ENCODE measurements at regions not wholly inside any gene's neighbourhood (a gene's known extent, or its start where the extent isn't known, plus 50 kb on each side); places are given as distances from the start of the nearest gene placed in this dataset.

DNA sequence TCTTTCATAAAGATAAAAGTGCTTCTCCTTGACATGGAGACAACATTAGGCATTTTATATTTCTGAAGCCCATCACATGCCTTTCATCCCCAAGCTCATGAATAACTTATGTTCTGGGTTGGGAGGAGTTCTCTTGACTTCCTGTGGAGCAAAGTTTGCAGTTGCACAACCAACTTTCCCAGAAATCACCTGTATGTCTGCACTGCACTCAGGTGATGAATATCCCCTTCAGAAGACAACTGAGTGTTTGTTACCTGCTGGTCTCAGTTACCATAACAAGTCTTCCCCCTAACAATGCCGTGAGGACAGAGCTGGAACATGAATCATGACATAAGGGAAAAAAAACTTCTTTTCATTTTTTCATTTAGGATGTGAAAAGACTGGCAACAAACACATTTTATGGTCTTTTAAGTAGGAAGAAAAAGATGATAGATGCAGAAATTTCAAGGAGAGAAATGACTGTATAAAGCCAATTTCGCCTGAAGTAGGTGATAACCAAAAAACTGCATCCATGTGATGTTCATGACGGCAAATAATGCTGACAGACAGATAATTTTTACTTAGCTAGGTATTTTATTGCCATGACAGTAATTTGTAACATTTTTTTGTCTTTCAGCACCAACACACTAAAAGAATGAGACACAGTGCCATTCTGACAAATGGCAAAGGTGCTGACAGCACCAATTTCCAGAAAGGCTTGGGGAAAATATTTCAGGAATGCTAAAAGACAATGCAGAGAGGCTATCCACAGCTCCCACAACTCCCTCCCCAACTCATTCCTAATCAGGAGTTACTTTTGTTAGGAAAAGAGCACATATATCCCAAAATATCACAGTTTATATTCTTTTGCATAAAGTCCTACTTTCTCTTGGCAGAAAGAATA lies 656.3 kb downstream of the PRELID2 start:
- Histone ChIP-seq H3K4me1 (ENCODE audit: control insufficient read depth in 2 of 2, insufficient read depth in 2 of 2, low read length in 2 of 2) (no peaks in the 10 kb centered on the region), H3K27ac (ENCODE audit: low read depth, low read length) (no peak overlapping the region), H3K9me3 (ENCODE audit: control insufficient read depth in 2 of 3, low read length in 3 of 3) (no peaks in the 10 kb centered on the region), H3K36me3 (ENCODE audit: control insufficient read depth in 2 of 3, insufficient read depth in 3 of 3, low read length in 3 of 3) (no peaks in the 10 kb centered on the region), H3K27me3 (ENCODE audit: control insufficient read depth in 2 of 2, insufficient read depth in 2 of 2, low read length in 2 of 2) (no peaks in the 10 kb centered on the region), H3K4me3 (ENCODE audit: low read length) (no peak overlapping the region)
- intact Hi-C loops (cut with micrococcal nuclease): no loop called here
- Mint-ChIP-seq H3K27ac (no peak overlapping the region), H3K27me3 (no peaks in the 10 kb centered on the region), H3K9me3 (peaks cover 0 to 7% (median 0%) of the 10 kb centered on the region in 11 donors), H3K36me3 (no peaks in the 10 kb centered on the region), H3K4me1 (no peaks in the 10 kb centered on the region), H3K4me3 (no peak overlapping the region)
- ChIA-PET POLR2A (no interaction called here), CTCF (no interaction called here)
- no peak for ATAC-seq
- DNase-seq: no peak

DNA sequence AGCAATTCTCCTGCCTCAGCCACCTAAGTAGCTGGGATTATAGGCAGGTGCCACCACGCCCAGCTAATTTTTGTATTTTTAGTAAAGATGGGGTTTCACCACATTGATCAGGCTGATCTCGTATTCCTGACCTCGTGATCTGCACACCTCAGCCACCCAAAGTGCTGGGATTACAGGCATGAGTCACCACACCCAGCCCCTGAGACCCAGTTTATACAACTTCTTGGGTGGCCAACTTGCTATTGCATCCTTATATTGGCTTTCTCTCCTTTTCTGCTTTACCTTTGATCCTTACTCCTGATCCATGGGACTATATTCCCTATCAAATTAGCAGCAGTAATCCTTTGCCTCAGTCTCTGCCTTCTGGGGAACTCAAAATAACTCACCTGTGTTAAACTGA lies 659.1 kb downstream of the PRELID2 start:
- H3K4me1 ChIP-seq (ENCODE audit: control insufficient read depth in 2 of 2, insufficient read depth in 2 of 2, low read length in 2 of 2): no peaks in the 10 kb centered on the region
- Mint-ChIP-seq H3K36me3 (no peaks in the 10 kb centered on the region), H3K9me3 (peaks cover 0 to 7% (median 0%) of the 10 kb centered on the region in 11 donors), H3K27me3 (no peaks in the 10 kb centered on the region), H3K4me1 (no peaks in the 10 kb centered on the region), H3K4me3 (no peak overlapping the region), H3K27ac (no peak overlapping the region)
- ATAC-seq (no peak), DNase-seq (no peak)
- intact Hi-C loops (cut with micrococcal nuclease): no loop called here
- H3K36me3 ChIP-seq (ENCODE audit: control insufficient read depth in 2 of 3, insufficient read depth in 3 of 3, low read length in 3 of 3): no peaks in the 10 kb centered on the region
- no peak overlapping the region for H3K27ac ChIP-seq (ENCODE audit: low read depth, low read length)
- H3K9me3 ChIP-seq (ENCODE audit: control insufficient read depth in 2 of 3, low read length in 3 of 3): no peaks in the 10 kb centered on the region
- POLR2A ChIA-PET: no interaction called here
- H3K27me3 ChIP-seq (ENCODE audit: control insufficient read depth in 2 of 2, insufficient read depth in 2 of 2, low read length in 2 of 2): no peaks in the 10 kb centered on the region
- no peak overlapping the region for H3K4me3 ChIP-seq (ENCODE audit: low read length)
- CTCF ChIA-PET: no interaction called here

DNA sequence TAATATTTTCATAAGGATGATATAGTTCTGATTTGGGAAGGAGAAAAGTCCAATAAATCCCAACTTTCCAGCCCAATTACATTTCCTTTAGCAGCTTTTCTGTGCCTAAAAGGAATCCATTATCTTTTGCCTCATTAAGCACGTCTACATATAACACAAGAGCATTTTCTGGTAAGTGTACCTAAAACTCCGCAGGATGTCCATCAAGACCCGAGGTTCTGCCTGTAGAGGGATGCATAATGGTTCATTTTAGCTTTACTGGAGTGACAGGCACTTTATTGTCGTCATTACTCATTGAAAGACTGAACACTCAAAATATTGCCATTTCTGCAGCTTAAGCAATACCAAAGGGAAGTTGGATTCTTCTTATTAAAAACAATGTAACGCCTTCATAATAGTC lies 669.0 kb downstream of the PRELID2 start:
- H3K36me3 Mint-ChIP-seq: no peaks in the 10 kb centered on the region
- H3K27me3 Mint-ChIP-seq: no peaks in the 10 kb centered on the region
- H3K27ac Mint-ChIP-seq: no peak overlapping the region
- ChIA-PET CTCF (no interaction called here), POLR2A (no interaction called here)
- H3K9me3 Mint-ChIP-seq: peaks cover 0 to 10% (median 4%) of the 10 kb centered on the region in 11 donors
- no peaks in the 10 kb centered on the region for H3K4me1 ChIP-seq (ENCODE audit: control insufficient read depth in 2 of 2, insufficient read depth in 2 of 2, low read length in 2 of 2)
- H3K4me1 Mint-ChIP-seq: no peaks in the 10 kb centered on the region
- DNase-seq (no peak), ATAC-seq (no peak)
- no peak overlapping the region for H3K4me3 Mint-ChIP-seq
- H3K27me3 ChIP-seq (ENCODE audit: control insufficient read depth in 2 of 2, insufficient read depth in 2 of 2, low read length in 2 of 2): no peaks in the 10 kb centered on the region
- H3K27ac ChIP-seq (ENCODE audit: low read depth, low read length): no peak overlapping the region
- no peaks in the 10 kb centered on the region for H3K36me3 ChIP-seq (ENCODE audit: control insufficient read depth in 2 of 3, insufficient read depth in 3 of 3, low read length in 3 of 3)
- no peaks in the 10 kb centered on the region for H3K9me3 ChIP-seq (ENCODE audit: control insufficient read depth in 2 of 3, low read length in 3 of 3)
- intact Hi-C loops (cut with micrococcal nuclease): no loop called here
- H3K4me3 ChIP-seq (ENCODE audit: low read length): no peak overlapping the region

DNA sequence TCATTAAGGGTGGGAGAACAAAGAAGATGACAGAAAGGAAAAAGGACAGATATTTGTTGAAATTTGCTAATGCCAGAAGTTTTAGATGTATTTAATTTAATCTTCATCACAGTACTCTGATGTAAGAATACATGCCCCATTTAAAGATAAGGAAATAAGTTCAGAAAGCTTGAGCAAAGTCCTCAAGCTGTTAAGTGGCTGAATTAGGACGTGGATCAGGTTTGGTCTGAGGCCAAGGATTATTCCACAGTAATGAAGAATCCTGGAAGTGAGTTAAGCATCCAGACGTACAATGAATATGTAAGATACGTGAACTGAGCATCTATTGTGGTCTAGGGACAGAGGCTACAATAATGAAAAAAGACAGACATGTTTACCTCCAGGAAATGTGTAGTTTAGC lies 671.3 kb downstream of the PRELID2 start:
- intact Hi-C loops (cut with micrococcal nuclease): no loop called here
- no peaks in the 10 kb centered on the region for H3K9me3 ChIP-seq (ENCODE audit: control insufficient read depth in 2 of 3, low read length in 3 of 3)
- Mint-ChIP-seq H3K36me3 (no peaks in the 10 kb centered on the region), H3K27me3 (no peaks in the 10 kb centered on the region), H3K9me3 (peaks cover 0 to 13% (median 5%) of the 10 kb centered on the region in 11 donors), H3K4me1 (no peaks in the 10 kb centered on the region), H3K4me3 (no peak overlapping the region), H3K27ac (no peak overlapping the region)
- no peak for ATAC-seq
- no peaks in the 10 kb centered on the region for H3K27me3 ChIP-seq (ENCODE audit: control insufficient read depth in 2 of 2, insufficient read depth in 2 of 2, low read length in 2 of 2)
- ChIA-PET POLR2A (no interaction called here), CTCF (no interaction called here)
- DNase-seq: no peak
- H3K4me1 ChIP-seq (ENCODE audit: control insufficient read depth in 2 of 2, insufficient read depth in 2 of 2, low read length in 2 of 2): no peaks in the 10 kb centered on the region
- H3K27ac ChIP-seq (ENCODE audit: low read depth, low read length): no peak overlapping the region
- H3K36me3 ChIP-seq (ENCODE audit: control insufficient read depth in 2 of 3, insufficient read depth in 3 of 3, low read length in 3 of 3): no peaks in the 10 kb centered on the region
- no peak overlapping the region for H3K4me3 ChIP-seq (ENCODE audit: low read length)

DNA sequence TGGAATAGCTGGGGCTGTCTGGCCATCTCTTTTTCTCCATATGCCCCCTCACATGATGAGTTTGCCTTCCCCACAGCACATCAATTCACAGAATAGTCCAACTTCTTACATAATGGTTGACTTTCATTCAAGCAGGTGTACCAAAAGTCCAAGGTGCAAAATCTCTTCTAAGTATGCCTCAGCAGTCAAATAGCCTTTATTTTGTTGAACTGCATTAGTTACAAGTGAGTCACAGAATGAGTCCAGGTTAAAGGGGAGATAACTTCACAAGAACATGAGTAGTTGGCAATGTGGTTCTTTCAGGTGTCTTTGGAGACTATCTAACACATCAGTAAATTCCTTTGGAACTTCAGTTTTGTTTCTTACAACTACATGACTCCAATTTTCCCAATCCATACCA lies 672.5 kb downstream of the PRELID2 start:
- H3K9me3 ChIP-seq (ENCODE audit: control insufficient read depth in 2 of 3, low read length in 3 of 3): no peaks in the 10 kb centered on the region
- no peaks in the 10 kb centered on the region for H3K36me3 Mint-ChIP-seq
- H3K27ac Mint-ChIP-seq: no peak overlapping the region
- CTCF ChIA-PET: no interaction called here
- POLR2A ChIA-PET: no interaction called here
- H3K4me1 Mint-ChIP-seq: no peaks in the 10 kb centered on the region
- H3K9me3 Mint-ChIP-seq: peaks cover 0 to 13% (median 5%) of the 10 kb centered on the region in 11 donors
- H3K27ac ChIP-seq (ENCODE audit: low read depth, low read length): no peak overlapping the region
- no peak overlapping the region for H3K4me3 ChIP-seq (ENCODE audit: low read length)
- intact Hi-C loops (cut with micrococcal nuclease): no loop called here
- no peak overlapping the region for H3K4me3 Mint-ChIP-seq
- H3K27me3 Mint-ChIP-seq: no peaks in the 10 kb centered on the region
- no peaks in the 10 kb centered on the region for H3K36me3 ChIP-seq (ENCODE audit: control insufficient read depth in 2 of 3, insufficient read depth in 3 of 3, low read length in 3 of 3)
- no peaks in the 10 kb centered on the region for H3K4me1 ChIP-seq (ENCODE audit: control insufficient read depth in 2 of 2, insufficient read depth in 2 of 2, low read length in 2 of 2)
- no peak for DNase-seq
- H3K27me3 ChIP-seq (ENCODE audit: control insufficient read depth in 2 of 2, insufficient read depth in 2 of 2, low read length in 2 of 2): no peaks in the 10 kb centered on the region
- no peak for ATAC-seq

DNA sequence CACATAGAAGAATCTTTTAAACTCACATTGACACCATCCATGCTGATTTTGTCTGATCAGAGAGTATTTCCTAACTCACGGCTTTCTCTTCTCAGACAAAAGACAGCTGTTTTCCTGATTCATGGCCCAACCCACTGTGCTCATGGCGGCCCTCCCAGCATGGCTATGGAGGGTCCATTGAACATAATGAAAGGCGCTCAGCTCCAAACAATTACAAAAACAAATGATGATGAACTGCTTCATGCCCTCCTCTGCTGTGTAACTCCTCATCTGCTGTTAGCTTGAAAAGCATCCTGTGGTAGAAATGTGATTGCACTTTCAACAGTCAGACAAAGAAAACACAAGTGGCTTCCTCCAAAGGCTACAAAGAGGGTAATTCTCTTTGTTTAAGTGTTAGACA lies 673.8 kb downstream of the PRELID2 start:
- ChIA-PET CTCF (no interaction called here), POLR2A (no interaction called here)
- H3K36me3 ChIP-seq (ENCODE audit: control insufficient read depth in 2 of 3, insufficient read depth in 3 of 3, low read length in 3 of 3): no peaks in the 10 kb centered on the region
- Mint-ChIP-seq H3K9me3 (peaks cover 0 to 13% (median 5%) of the 10 kb centered on the region in 11 donors), H3K4me3 (no peak overlapping the region), H3K36me3 (no peaks in the 10 kb centered on the region), H3K27ac (no peak overlapping the region), H3K27me3 (no peaks in the 10 kb centered on the region), H3K4me1 (no peaks in the 10 kb centered on the region)
- H3K27ac ChIP-seq (ENCODE audit: low read depth, low read length): no peak overlapping the region
- DNase-seq: no peak
- H3K9me3 ChIP-seq (ENCODE audit: control insufficient read depth in 2 of 3, low read length in 3 of 3): no peaks in the 10 kb centered on the region
- ATAC-seq: no peak
- H3K4me3 ChIP-seq (ENCODE audit: low read length): no peak overlapping the region
- H3K4me1 ChIP-seq (ENCODE audit: control insufficient read depth in 2 of 2, insufficient read depth in 2 of 2, low read length in 2 of 2): no peaks in the 10 kb centered on the region
- no peaks in the 10 kb centered on the region for H3K27me3 ChIP-seq (ENCODE audit: control insufficient read depth in 2 of 2, insufficient read depth in 2 of 2, low read length in 2 of 2)
- intact Hi-C loops (cut with micrococcal nuclease): no loop called here

DNA sequence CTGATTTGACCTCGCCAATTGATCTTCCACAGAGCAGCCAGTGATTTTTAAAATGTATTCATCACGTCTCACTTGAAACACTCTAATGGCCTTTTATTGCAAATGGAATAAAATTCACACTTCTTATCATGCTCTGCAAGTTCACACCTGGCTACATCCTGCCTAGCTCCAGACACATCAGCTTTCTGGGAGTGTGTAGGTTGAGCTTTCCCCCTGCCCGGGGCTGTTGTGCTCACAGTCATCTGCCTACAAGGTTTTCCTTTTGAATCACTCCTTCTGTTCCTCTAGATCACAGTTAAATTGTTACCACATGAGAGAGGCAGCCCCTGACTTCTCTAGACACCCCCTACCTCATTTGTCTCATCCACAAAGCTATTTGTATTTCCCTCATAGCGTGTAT lies 674.5 kb downstream of the PRELID2 start:
- Histone ChIP-seq H3K27ac (ENCODE audit: low read depth, low read length) (no peak overlapping the region), H3K4me3 (ENCODE audit: low read length) (no peak overlapping the region), H3K36me3 (ENCODE audit: control insufficient read depth in 2 of 3, insufficient read depth in 3 of 3, low read length in 3 of 3) (no peaks in the 10 kb centered on the region), H3K9me3 (ENCODE audit: control insufficient read depth in 2 of 3, low read length in 3 of 3) (no peaks in the 10 kb centered on the region), H3K4me1 (ENCODE audit: control insufficient read depth in 2 of 2, insufficient read depth in 2 of 2, low read length in 2 of 2) (no peaks in the 10 kb centered on the region), H3K27me3 (ENCODE audit: control insufficient read depth in 2 of 2, insufficient read depth in 2 of 2, low read length in 2 of 2) (no peaks in the 10 kb centered on the region)
- no peaks in the 10 kb centered on the region for H3K36me3 Mint-ChIP-seq
- DNase-seq (no peak), ATAC-seq (no peak)
- no peak overlapping the region for H3K27ac Mint-ChIP-seq
- H3K4me1 Mint-ChIP-seq: no peaks in the 10 kb centered on the region
- H3K4me3 Mint-ChIP-seq: no peak overlapping the region
- POLR2A ChIA-PET: no interaction called here
- CTCF ChIA-PET: no interaction called here
- intact Hi-C loops (cut with micrococcal nuclease): no loop called here
- no peaks in the 10 kb centered on the region for H3K27me3 Mint-ChIP-seq
- peaks cover 0 to 13% (median 5%) of the 10 kb centered on the region in 11 donors for H3K9me3 Mint-ChIP-seq

All from naive thymus-derived CD4-positive, alpha-beta T cell (primary cell).